Fibroblast of skin of right quadriceps (primary cell): ENCODE measurements at regions not wholly inside any gene's neighbourhood (a gene's known extent, or its start where the extent isn't known, plus 50 kb on each side); places are given as distances from the start of the nearest gene placed in this dataset.
"Not testable (repeated sequence)": the region's sequence is repeated elsewhere in the genome, so short reads cannot be mapped to it uniquely, and the experiment has no call there.

Source experiments
- DNase-seq: peaks from one replicate; pipeline ENCODE4 v3.0.0-alpha.2; 2013

DNA sequence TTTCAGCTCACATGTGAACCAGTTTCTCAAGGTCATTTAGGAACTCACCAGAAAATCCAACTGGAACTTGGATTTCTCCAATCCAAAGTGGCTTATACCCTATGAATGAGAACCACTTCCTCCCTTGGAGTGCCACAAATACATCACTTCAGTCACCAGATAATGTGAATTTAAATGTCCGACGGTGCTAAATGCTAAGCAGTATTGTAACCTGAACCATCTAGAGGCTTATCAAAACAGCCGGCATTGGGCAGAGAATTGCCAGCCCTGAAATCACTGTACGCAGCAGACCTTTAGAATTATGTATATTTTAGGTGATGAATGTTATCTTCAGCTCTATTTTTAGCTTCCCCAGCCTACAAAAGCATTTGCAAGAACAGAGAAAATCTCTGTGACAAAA, 76.8 kb upstream of the COX20 start:
- DNase-seq = no peak

DNA sequence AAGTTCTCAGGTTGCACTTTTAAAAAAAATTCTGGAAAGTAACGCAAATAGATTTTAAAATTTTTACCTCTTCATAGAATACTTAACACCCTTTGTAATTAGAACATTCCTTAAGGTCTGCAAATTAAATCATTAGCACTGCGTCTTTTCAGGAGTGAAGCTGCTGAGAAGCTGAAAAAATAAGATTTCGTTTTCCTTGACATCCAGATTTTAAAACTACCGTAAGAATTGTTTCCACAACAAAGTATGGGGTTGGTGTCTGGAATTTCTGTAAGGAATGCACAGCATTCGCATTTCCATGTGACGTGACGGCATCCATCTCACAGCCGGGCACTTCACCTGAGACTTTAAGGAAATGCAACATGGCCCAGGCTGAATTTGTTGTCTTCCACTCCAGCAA, 76.3 kb upstream of the COX20 start:
- DNase-seq = no peak

DNA sequence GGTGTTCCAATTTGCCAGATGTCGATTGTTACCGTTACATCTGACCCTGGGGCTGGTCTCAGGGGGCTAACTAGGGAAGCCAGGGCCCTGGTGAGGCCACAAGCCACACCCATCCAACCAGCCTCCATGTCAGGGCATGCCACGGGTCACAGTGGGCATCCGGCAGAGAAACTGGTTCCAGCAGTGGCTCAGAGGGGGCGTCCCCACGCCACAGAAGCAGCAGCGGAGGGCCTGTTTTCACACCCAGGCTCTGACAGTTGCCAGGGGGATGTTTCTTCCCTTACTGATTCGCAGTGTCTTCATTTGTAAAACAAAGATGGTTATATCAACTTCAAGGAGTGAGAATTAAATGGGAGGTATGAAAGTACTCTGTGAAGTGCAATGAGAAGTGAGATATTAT, 75.0 kb upstream of the COX20 start:
- no peak for DNase-seq

- no peak for DNase-seq
These were observed 74.2 kb upstream of the COX20 start for GRCh38 chr1:244761279-244761678.

- DNase-seq = no peak
These were observed 72.8 kb upstream of the COX20 start for GRCh38 chr1:244762629-244763028.

DNA sequence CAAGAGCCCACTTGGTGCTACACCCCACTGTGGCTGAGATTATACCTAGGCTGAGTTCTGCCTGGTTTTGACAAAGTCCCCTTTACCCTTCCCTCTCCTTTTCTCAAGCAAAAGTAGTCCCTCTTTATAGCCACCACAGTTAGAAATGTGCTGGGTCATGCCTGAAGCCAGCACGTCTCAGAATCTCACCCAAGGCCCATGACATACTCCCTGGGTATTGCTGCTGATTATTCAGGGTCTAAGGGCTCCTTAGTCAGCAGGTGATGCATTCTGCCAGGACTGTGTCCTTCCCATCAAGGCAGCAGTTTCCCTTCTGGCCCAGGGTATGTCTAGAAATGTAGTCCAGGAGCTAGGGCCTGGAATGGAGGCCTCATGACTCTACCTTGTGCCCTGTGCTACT, 67.3 kb upstream of the COX20 start:
- DNase-seq = no peak

GRCh38 chr1:244768804-244769203, 66.7 kb upstream of the COX20 start:
- DNase-seq = no peak

DNA sequence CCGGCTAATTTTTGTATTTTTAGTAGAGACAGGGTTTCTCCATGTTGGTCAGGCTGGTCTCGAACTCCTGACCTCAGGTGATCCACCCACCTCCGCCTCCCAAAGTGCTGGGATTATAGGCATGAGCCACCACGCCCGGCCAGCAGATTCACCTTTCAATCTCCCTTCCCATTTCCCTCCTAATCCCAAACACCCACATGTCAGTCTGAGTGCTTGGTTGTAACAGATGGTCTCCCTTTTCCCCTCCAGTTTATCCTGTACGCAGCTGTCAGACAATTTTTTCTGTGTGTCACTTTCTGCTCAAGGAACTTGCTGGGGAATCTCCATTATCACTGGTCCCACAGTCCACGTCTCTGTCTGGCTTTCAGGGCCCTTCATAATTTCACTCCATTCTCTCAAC, 64.9 kb upstream of the COX20 start:
- DNase-seq = not testable (repeated sequence)

DNA sequence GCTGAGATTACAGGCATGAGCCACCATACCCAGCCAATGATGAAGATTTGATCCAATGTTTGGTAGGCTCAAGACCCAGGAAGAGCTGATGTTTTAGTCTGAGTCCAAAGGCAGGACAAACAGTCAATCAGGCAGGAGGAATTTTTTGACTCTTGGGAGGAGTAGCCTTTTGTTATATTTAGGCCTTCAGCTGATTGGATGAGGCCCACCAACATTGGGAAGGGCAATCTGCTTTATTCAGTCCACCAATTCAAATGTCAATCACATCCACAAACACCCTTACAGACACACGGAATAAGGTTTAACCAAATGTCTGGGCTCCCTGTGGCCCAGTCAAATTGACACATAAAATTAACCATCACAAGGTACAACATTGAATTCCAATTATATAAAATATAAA, 61.9 kb upstream of the COX20 start:
- DNase-seq = no peak

DNA sequence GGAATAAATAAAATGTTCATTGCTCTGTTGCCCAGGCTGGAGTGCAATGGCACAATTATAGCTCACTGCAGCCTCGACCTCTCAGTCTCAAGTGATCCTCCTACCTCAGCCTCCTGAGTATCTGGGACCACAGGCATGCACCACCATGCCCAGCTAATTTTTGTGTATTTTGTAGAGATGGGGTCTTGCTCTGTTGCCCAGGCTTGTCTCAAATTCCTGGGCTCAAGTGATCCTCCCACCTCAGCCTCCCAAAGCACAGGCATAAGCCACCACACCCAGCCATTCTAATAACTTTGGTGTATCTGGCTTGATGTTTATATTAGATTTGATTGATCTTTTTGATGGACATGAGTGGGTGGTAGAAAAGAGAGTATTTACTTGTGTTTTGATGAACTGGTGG, 58.7 kb upstream of the COX20 start:
- not testable (repeated sequence) for DNase-seq

DNA sequence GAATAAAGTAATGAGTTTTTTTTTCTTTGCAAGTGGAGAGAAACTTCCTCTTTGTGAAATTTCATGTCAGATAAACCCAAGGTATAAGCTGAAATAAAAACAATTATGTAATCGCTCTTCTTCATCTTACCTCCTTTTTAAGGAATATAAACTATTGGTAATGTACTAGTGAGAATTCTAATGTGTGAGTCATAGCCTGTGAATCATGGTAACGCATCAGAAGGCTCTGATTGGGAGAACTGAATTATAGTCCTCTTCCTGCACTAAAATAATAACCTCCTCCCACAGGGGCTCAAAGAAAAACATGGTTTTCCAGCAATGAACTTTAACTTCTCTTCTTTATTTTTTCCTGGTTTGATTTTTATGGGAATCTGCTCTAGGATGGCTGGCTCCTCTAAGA, 57.1 kb upstream of the COX20 start:
- peak; percentile 87 for DNase-seq

GRCh38 chr1:244779410-244779809, 56.0 kb upstream of the COX20 start:
- peak; percentile 42 for DNase-seq

DNA sequence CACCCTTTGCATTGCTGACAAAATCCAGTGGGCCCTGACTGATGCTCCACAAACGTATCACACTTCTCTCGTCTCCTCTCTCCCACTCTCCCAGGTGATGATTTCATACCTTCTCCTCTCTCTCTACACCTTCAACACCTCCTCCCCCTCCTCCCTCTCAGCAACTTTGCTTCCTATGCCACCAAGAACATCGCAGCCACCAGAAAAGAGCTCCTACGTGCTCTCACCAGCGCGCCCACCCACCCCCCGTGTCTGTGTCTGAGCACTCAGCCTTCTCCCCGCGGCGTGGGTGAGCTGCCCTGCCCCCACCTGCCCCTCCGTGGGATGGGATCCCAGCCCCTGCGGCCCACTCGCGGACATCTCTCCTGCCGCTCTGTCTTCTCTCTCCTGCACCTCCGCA, 55.1 kb upstream of the COX20 start:
- no peak for DNase-seq

DNA sequence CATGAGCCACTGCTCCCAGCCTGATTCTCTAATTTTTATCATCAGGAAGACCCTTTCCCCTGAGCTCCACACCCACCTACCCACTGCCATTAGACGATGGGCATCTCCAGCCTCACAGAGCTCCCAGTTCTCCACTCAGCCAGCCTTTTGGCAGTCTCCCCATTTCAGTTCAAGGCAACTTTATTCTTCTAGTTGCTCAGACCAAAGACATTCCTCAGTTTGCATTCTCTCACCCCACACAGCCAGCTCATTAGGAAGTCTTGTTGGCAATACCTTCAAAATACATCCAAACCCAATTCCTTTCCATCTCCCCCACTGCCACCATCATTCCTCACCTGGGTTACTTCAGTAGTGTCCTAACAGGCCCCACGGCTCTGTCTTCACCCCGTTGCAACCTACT, 53.4 kb upstream of the COX20 start:
- no peak for DNase-seq

DNA sequence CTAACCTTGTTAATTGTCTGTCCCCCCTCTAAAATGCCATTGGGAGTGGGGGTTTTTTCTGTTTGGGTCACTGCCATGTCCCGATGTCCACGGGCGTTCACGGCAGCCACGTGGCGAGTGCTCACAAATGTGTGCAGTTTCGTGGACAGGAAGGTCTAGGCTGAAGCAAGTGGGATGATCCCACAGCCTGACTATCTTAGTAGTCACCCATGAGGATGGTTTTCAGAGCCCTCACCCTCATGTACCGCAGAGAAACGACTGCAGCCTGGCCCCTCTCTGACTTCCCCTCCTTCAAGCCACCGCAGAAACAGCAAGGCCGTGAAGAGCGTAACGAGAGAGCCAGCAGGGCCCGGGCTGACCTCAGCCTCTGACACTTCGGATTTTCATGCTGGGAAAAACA, 52.3 kb upstream of the COX20 start:
- DNase-seq = no peak
